ENCODE measurements at regions not wholly inside any gene's neighbourhood (a gene's known extent, or its start where the extent isn't known, plus 50 kb on each side); places are given as distances from the start of the nearest gene placed in this dataset.

- no peak overlapping the region for H3K4me3 ChIP-seq (ENCODE audit: low read length)
- no peaks in the 10 kb centered on the region for H3K27me3 ChIP-seq (ENCODE audit: insufficient read depth, low read length)
- H3K4me1 ChIP-seq (ENCODE audit: insufficient read depth, low read length), result peaks cover 2% of the 10 kb centered on the region
- no peak overlapping the region for H2AFZ ChIP-seq (ENCODE audit: low read depth, low read length)
- H3K9me3 ChIP-seq (ENCODE audit: low read length), result no peaks in the 10 kb centered on the region
- H3K36me3 ChIP-seq (ENCODE audit: insufficient read depth, low read length), result no peaks in the 10 kb centered on the region
Measured at GRCh38 chr4:126779001-126779400, 853.8 kb upstream of the INTU start.

- Histone ChIP-seq H3K36me3 (ENCODE audit: insufficient read depth, low read length) (no peaks in the 10 kb centered on the region), H3K4me3 (ENCODE audit: low read length) (no peak overlapping the region), H3K4me1 (ENCODE audit: insufficient read depth, low read length) (peaks cover 2% of the 10 kb centered on the region), H3K9me3 (ENCODE audit: low read length) (no peaks in the 10 kb centered on the region), H3K27me3 (ENCODE audit: insufficient read depth, low read length) (no peaks in the 10 kb centered on the region), H2AFZ (ENCODE audit: low read depth, low read length) (no peak overlapping the region)
Measured at GRCh38 chr4:126779436-126780166, 853.2 kb upstream of the INTU start.

GRCh38 chr4:126783191-126783590, 849.6 kb upstream of the INTU start:
- H2AFZ ChIP-seq (ENCODE audit: low read depth, low read length), result no peak overlapping the region
- H3K36me3 ChIP-seq (ENCODE audit: insufficient read depth, low read length), result no peaks in the 10 kb centered on the region
- H3K4me3 ChIP-seq (ENCODE audit: low read length), result no peak overlapping the region
- no peaks in the 10 kb centered on the region for H3K27me3 ChIP-seq (ENCODE audit: insufficient read depth, low read length)
- H3K9me3 ChIP-seq (ENCODE audit: low read length), result no peaks in the 10 kb centered on the region
- no peaks in the 10 kb centered on the region for H3K4me1 ChIP-seq (ENCODE audit: insufficient read depth, low read length)

DNA sequence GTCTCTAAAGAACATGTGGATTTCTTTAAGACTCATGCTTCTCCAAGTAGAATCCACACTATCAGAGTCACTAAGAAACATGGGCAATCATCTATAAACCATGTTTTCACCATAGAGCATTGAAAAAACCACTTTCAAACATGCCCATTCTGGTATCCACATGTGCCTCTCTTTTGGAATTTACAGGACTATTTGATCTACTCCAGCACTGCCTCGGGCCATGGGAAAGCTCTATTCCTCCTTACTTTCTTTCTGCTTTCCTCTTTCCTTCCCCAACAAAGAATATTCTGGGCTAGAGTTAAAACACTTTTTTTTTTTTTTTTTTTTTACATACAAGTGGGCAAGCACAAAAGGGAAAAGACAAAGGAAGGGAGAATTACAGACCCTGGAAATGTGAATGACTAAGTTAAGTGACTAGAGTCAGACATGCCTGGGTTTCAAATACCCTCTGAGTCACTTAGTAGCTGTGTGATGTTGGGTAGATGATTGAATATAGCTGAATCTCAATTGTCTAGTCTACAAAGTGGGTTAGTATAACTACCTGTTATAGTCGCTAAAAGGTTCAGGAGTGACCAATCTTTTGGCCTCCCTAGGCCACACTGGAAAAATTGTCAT, 847.7 kb upstream of the INTU start:
- Histone ChIP-seq H3K4me3 (ENCODE audit: low read length) (no peak overlapping the region), H3K27me3 (ENCODE audit: insufficient read depth, low read length) (no peaks in the 10 kb centered on the region), H3K9me3 (ENCODE audit: low read length) (no peaks in the 10 kb centered on the region), H3K36me3 (ENCODE audit: insufficient read depth, low read length) (no peaks in the 10 kb centered on the region), H2AFZ (ENCODE audit: low read depth, low read length) (no peak overlapping the region), H3K4me1 (ENCODE audit: insufficient read depth, low read length) (no peaks in the 10 kb centered on the region)

GRCh38 chr4:126790633-126791032, 842.1 kb upstream of the INTU start:
- Histone ChIP-seq H2AFZ (ENCODE audit: low read depth, low read length) (no peak overlapping the region), H3K36me3 (ENCODE audit: insufficient read depth, low read length) (no peaks in the 10 kb centered on the region), H3K27me3 (ENCODE audit: insufficient read depth, low read length) (no peaks in the 10 kb centered on the region), H3K9me3 (ENCODE audit: low read length) (no peaks in the 10 kb centered on the region), H3K4me1 (ENCODE audit: insufficient read depth, low read length) (no peaks in the 10 kb centered on the region), H3K4me3 (ENCODE audit: low read length) (no peak overlapping the region)

GRCh38 chr4:126794363-126794762, 838.4 kb upstream of the INTU start:
- no peak overlapping the region for H3K4me3 ChIP-seq (ENCODE audit: low read length)
- no peaks in the 10 kb centered on the region for H3K4me1 ChIP-seq (ENCODE audit: insufficient read depth, low read length)
- no peaks in the 10 kb centered on the region for H3K27me3 ChIP-seq (ENCODE audit: insufficient read depth, low read length)
- H3K36me3 ChIP-seq (ENCODE audit: insufficient read depth, low read length), result no peaks in the 10 kb centered on the region
- no peak overlapping the region for H2AFZ ChIP-seq (ENCODE audit: low read depth, low read length)
- no peaks in the 10 kb centered on the region for H3K9me3 ChIP-seq (ENCODE audit: low read length)

- H3K4me1 ChIP-seq (ENCODE audit: insufficient read depth, low read length), result peaks cover 3% of the 10 kb centered on the region
- no peaks in the 10 kb centered on the region for H3K36me3 ChIP-seq (ENCODE audit: insufficient read depth, low read length)
- H3K4me3 ChIP-seq (ENCODE audit: low read length), result no peak overlapping the region
- no peaks in the 10 kb centered on the region for H3K9me3 ChIP-seq (ENCODE audit: low read length)
- H3K27me3 ChIP-seq (ENCODE audit: insufficient read depth, low read length), result no peaks in the 10 kb centered on the region
- no peak overlapping the region for H2AFZ ChIP-seq (ENCODE audit: low read depth, low read length)
Measured at GRCh38 chr4:126798214-126798613, 834.5 kb upstream of the INTU start.

DNA sequence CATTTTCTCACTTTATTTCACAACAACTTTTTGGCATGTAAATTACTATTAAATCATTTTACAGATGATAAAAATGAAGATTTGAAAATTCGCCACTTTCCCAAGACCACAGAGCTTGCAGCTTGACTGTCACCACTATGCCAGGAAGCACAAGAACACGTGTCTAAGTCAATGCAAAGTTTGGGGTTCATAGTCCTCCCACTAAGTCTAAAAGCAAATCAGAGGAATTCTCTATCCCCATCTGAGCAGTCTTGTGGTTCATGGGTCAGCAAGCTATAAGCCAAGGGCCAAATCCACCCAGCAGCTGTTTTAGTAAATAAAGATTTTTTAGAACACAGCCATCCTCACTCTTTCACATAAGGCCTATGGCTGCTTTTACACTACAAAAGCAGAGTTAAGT, 833.3 kb upstream of the INTU start:
- Histone ChIP-seq H3K27me3 (ENCODE audit: insufficient read depth, low read length) (no peaks in the 10 kb centered on the region), H3K9me3 (ENCODE audit: low read length) (no peaks in the 10 kb centered on the region), H2AFZ (ENCODE audit: low read depth, low read length) (peak overlapping the region; percentile 24), H3K4me3 (ENCODE audit: low read length) (no peak overlapping the region), H3K4me1 (ENCODE audit: insufficient read depth, low read length) (peaks cover 3% of the 10 kb centered on the region), H3K36me3 (ENCODE audit: insufficient read depth, low read length) (no peaks in the 10 kb centered on the region)

DNA sequence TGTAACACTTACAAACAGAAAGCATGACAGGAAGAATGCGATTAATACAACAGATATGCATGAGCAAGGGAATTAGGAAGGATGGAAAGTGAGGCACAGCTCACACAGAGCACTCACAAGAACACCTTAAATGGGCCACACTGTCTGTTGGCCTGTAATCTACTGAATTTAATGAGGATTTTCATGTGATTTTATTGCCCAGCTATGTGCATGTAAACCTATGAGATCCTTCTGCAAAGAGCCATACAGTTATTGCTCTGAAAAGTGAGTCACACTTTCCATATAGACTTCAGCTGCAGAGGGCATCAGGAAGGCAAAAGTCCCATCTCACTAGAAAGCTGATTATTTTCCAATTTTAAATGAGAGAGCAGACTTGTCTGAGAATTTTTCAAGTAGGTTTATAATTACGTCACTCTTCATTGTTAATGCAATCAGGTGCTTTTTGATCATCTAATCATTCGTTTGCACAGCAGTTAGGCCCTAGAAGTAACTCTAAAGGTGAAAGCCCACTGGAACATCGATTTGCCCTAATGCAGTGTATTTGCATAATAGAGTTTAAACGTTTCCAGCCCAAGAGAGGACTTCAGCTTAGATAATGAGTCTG, 832.7 kb upstream of the INTU start:
- Histone ChIP-seq H3K9me3 (ENCODE audit: low read length) (no peaks in the 10 kb centered on the region), H3K27me3 (ENCODE audit: insufficient read depth, low read length) (no peaks in the 10 kb centered on the region), H3K4me3 (ENCODE audit: low read length) (no peak overlapping the region), H3K4me1 (ENCODE audit: insufficient read depth, low read length) (peaks cover 3% of the 10 kb centered on the region), H2AFZ (ENCODE audit: low read depth, low read length) (peak overlapping the region; percentile 24), H3K36me3 (ENCODE audit: insufficient read depth, low read length) (no peaks in the 10 kb centered on the region)

GRCh38 chr4:126800575-126801141, 832.1 kb upstream of the INTU start:
- Histone ChIP-seq H3K9me3 (ENCODE audit: low read length) (no peaks in the 10 kb centered on the region), H3K27me3 (ENCODE audit: insufficient read depth, low read length) (no peaks in the 10 kb centered on the region), H3K4me1 (ENCODE audit: insufficient read depth, low read length) (peaks cover 3% of the 10 kb centered on the region), H3K4me3 (ENCODE audit: low read length) (no peak overlapping the region), H3K36me3 (ENCODE audit: insufficient read depth, low read length) (no peaks in the 10 kb centered on the region), H2AFZ (ENCODE audit: low read depth, low read length) (peak overlapping the region; percentile 24)

DNA sequence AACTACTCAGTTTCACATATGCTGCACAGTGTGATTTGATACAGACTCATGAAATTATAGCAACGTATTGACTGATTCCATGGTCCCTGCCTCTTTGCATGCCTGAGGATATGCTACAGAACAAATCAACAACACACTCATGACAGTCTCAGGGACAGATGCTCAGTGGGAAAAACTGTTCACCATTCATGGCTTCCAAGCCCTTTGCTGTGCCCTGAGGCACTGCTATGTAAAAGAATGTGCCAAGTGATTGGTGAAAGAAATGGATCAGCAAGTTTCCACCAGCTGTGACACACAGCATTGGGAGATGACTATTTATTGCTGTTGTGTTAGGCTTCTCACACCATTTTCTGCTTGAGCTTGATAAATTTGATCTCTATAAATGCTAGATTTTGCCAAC, 825.6 kb upstream of the INTU start:
- H3K9me3 ChIP-seq (ENCODE audit: low read length), result no peaks in the 10 kb centered on the region
- H3K36me3 ChIP-seq (ENCODE audit: insufficient read depth, low read length), result no peaks in the 10 kb centered on the region
- no peak overlapping the region for H3K4me3 ChIP-seq (ENCODE audit: low read length)
- no peak overlapping the region for H2AFZ ChIP-seq (ENCODE audit: low read depth, low read length)
- peaks cover 3% of the 10 kb centered on the region for H3K4me1 ChIP-seq (ENCODE audit: insufficient read depth, low read length)
- no peaks in the 10 kb centered on the region for H3K27me3 ChIP-seq (ENCODE audit: insufficient read depth, low read length)

- no peak overlapping the region for H3K4me3 ChIP-seq (ENCODE audit: low read length)
Measured at GRCh38 chr4:126812076-126812475, 820.7 kb upstream of the INTU start.

DNA sequence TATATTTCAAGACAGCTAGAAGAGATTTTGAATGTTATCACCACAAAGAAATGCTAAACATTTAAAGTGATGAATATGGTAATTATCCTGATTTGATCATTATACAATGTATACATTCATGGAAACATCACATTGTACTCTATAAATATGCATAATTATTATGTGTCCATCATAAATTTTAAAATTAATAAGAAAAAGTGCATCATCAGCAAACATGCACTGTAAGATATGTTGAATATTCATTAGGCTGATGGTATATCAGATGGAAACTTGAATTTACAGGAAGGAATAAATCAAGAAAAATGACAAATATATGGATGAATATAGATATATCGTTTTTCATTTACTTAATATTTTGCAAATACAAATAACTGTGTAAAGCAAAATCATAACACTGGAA, 812.1 kb upstream of the INTU start:
- peaks cover 2% of the 10 kb centered on the region for H3K9me3 ChIP-seq (ENCODE audit: low read length)
- H3K4me3 ChIP-seq (ENCODE audit: low read length), result no peak overlapping the region
- H3K36me3 ChIP-seq (ENCODE audit: insufficient read depth, low read length), result no peaks in the 10 kb centered on the region
- peak overlapping the region; percentile 36 for H2AFZ ChIP-seq (ENCODE audit: low read depth, low read length)
- no peaks in the 10 kb centered on the region for H3K4me1 ChIP-seq (ENCODE audit: insufficient read depth, low read length)
- no peaks in the 10 kb centered on the region for H3K27me3 ChIP-seq (ENCODE audit: insufficient read depth, low read length)

More at GRCh38 chr4:126812076-126812475, 820.7 kb upstream of the INTU start:
- Histone ChIP-seq H3K9me3 (ENCODE audit: low read length) (no peaks in the 10 kb centered on the region), H3K27me3 (ENCODE audit: insufficient read depth, low read length) (no peaks in the 10 kb centered on the region), H3K4me1 (ENCODE audit: insufficient read depth, low read length) (peaks cover 2% of the 10 kb centered on the region), H3K36me3 (ENCODE audit: insufficient read depth, low read length) (no peaks in the 10 kb centered on the region), H2AFZ (ENCODE audit: low read depth, low read length) (no peak overlapping the region)

Measured in neuron (in vitro differentiated cells).